IPS DF 6.9 (cell line): ENCODE measurements at regions not wholly inside any gene's neighbourhood (a gene's known extent, or its start where the extent isn't known, plus 50 kb on each side); places are given as distances from the start of the nearest gene placed in this dataset.

ENCODE experiments used
- DNase-seq: peaks from one replicate; pipeline ENCODE4 v3.0.0-alpha.2; 2013; ENCODE audit warnings: low read depth, low spot score
- H3K27ac ChIP-seq: one replicate; pipeline ENCODE4 v1.5.1; 2013; ENCODE audit warnings: low read length, control low read depth
- H3K27me3 ChIP-seq: 2 replicates; pipeline ENCODE4 v1.6.1; 2013; ENCODE audit warnings: mild to moderate bottlenecking, low read length; ENCODE audit not compliant: control insufficient read depth, insufficient read depth
- H3K36me3 ChIP-seq: 2 replicates; pipeline ENCODE4 v1.6.1; 2013; ENCODE audit warnings: low read length; ENCODE audit not compliant: control insufficient read depth, insufficient read depth
- H3K4me1 ChIP-seq: 2 replicates; pipeline ENCODE4 v1.6.1; 2013; ENCODE audit warnings: low read length; ENCODE audit not compliant: control insufficient read depth, insufficient read depth
- H3K4me3 ChIP-seq: 2 replicates; pipeline ENCODE4 v1.5.1; 2013; ENCODE audit warnings: mild to moderate bottlenecking, low read length
- H3K9me3 ChIP-seq: 2 replicates; pipeline ENCODE4 v1.6.1; 2013; ENCODE audit warnings: low read length, inconsistent platforms; ENCODE audit not compliant: control insufficient read depth, insufficient read depth
- WGBS: extraction: QIAGEN DNeasy Blood & Tissue Kit; methylation state at CpG from one replicate; pipeline ENCODE4 v1.1.7; 2013; ENCODE audit warnings: mixed read lengths, missing lambda C conversion rate; ENCODE audit not compliant: insufficient read length, insufficient coverage; 5-methylcytosine and 5-hydroxymethylcytosine counted together

DNA sequence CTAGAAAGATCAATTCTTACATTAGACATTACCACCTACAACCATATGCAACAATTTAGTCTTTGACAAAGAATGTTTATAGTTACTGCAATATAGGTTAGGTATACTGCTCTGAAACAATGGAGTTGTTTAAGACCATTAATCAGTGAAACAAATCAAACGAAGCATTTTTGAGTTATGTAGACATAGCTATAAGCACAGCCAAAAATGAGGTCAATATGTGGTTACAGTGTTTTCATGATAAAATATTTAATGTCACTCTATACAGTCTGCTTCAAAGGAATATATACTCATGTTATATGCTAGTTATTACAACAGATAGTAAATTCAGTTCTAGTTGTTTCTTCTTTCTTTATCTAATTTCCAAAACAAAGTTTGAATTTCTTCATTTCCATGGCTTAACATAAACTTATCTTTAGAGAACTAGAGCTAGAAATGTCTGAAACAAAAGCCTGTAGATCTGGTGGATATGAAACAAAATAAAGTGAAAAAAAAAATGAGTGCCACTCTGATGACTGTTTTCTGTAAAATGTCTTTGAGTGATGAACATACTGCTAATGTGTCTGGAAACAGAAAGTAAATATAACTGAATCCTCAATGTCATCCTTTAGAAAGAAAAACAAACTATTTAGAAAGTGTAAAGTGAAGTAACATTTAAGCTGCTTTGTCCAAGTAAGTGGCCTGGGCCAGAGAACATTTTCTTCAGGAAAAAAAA is 809.0 kb downstream of the FAT4 start:
- no peak overlapping the region for H3K27ac ChIP-seq
- WGBS = no CpG with 5 or more reads among the region's 1 CpG
- H3K27me3 ChIP-seq = no peaks in the 10 kb centered on the region
- no peaks in the 10 kb centered on the region for H3K36me3 ChIP-seq
- DNase-seq = no peak
- no peaks in the 10 kb centered on the region for H3K4me1 ChIP-seq
- no peaks in the 10 kb centered on the region for H3K9me3 ChIP-seq
- H3K4me3 ChIP-seq = no peak overlapping the region

DNA sequence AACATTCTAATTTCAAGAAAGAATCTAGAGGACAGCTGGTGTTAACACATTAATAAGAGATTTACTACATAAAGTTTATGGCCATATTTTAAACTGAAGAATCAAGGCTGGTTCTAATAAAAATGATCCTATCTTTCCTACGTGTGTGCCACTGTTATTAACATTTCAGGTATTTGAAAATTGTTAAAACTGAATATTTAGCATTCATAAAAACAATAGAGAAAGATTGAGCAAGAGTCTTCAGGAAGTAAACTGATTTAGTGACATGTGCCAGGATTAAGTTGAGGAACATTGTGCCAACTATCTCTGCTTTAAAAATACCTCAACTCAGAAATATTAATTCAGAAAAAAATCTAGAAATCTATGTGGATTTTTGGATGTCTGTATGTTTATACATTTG is 810.1 kb downstream of the FAT4 start:
- no peak for DNase-seq
- no peak overlapping the region for H3K4me3 ChIP-seq
- H3K9me3 ChIP-seq = no peaks in the 10 kb centered on the region
- no CpG with 5 or more reads among the region's 1 CpG for WGBS
- H3K4me1 ChIP-seq = no peaks in the 10 kb centered on the region
- H3K27me3 ChIP-seq = no peaks in the 10 kb centered on the region
- H3K36me3 ChIP-seq = no peaks in the 10 kb centered on the region
- H3K27ac ChIP-seq = no peak overlapping the region

DNA sequence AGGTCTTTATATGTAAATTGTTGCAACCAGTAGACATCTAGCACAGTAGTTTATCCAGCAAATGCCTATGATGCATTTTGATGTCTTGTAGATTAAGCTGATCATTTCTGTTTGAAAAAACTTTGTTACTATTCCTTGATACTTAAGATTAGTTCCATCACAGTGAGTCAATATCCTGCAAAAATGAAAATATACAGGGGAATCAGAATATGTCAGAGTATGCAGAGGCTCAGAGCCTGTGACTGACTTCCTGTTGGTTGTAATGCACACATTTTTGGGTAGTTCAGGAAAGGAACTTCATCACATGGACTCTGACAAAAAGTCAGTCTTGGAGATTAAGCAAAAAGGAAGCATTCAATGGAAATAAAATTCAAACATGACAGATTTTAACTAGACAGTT is 815.5 kb downstream of the FAT4 start:
- Histone ChIP-seq H3K36me3 (no peaks in the 10 kb centered on the region), H3K27me3 (no peaks in the 10 kb centered on the region), H3K27ac (no peak overlapping the region), H3K9me3 (no peaks in the 10 kb centered on the region), H3K4me3 (no peak overlapping the region), H3K4me1 (no peaks in the 10 kb centered on the region)
- DNase-seq = no peak

DNA sequence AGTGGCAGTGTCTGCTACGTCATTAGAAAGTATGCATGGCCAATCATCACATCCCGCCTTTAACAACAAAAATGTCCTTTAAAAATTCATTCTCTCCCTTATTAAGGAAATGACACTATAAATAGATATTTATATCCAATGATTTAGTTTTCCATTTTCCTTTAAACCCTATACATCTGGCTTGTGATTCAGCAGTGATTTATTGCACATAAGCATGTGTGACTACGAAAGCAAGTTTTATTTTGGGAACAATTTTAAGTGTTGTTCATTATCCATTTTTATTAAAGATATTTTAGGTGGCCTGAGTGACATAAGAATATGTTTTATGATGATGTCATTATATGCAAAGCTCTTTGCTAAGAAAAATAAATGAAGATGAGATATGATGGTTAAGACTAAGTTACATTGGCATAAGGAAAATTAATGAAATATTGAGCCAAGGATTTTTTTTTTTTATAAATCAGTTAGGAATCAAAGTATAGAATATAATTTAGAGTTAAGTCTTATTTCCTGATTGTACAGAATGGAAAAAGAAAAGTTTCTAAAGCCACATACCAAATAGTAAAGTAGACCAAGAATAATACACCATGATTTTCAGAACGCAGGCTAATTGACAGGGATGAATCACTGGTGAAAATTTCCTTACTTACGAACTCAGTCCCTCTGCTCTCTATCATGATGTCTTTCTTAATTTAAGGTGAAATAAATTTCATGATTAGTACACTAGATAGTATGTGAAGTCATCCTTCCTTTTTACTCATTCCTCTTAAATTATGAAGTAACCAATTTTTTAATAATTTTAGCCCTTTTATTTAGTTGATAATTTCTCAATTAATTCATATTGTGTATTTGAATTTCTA is 822.4 kb downstream of the FAT4 start:
- 100% methylated on average over 1 of the region's 5 CpGs for WGBS
- DNase-seq = no peak

DNA sequence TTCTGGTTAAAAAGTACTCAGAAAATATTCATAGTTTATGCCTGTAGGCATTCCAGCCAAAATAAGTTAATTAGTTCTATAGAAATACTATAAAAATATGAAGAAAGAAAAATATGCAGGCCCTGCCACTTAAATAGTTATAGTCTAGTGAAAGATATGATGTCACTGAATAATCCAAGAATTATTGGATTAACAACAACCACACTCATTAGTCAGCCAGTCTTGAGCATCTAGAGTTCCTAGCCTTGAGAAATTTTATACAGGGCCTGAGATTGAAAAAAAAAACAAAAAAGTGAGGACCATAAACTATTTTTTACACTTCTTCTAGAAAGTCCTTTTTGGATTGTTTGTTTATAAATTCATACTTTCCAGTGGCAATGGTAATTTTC is 823.0 kb downstream of the FAT4 start:
- Histone ChIP-seq H3K36me3 (no peaks in the 10 kb centered on the region), H3K9me3 (no peaks in the 10 kb centered on the region), H3K4me1 (no peaks in the 10 kb centered on the region), H3K27ac (no peak overlapping the region), H3K27me3 (no peaks in the 10 kb centered on the region), H3K4me3 (no peak overlapping the region)
- no peak for DNase-seq

More for the DNA sequence above, 822.4 kb downstream of the FAT4 start:
- H3K36me3 ChIP-seq = no peaks in the 10 kb centered on the region
- H3K27ac ChIP-seq = no peak overlapping the region
- no peaks in the 10 kb centered on the region for H3K4me1 ChIP-seq
- no peaks in the 10 kb centered on the region for H3K27me3 ChIP-seq
- H3K9me3 ChIP-seq = no peaks in the 10 kb centered on the region
- no peak overlapping the region for H3K4me3 ChIP-seq

DNA sequence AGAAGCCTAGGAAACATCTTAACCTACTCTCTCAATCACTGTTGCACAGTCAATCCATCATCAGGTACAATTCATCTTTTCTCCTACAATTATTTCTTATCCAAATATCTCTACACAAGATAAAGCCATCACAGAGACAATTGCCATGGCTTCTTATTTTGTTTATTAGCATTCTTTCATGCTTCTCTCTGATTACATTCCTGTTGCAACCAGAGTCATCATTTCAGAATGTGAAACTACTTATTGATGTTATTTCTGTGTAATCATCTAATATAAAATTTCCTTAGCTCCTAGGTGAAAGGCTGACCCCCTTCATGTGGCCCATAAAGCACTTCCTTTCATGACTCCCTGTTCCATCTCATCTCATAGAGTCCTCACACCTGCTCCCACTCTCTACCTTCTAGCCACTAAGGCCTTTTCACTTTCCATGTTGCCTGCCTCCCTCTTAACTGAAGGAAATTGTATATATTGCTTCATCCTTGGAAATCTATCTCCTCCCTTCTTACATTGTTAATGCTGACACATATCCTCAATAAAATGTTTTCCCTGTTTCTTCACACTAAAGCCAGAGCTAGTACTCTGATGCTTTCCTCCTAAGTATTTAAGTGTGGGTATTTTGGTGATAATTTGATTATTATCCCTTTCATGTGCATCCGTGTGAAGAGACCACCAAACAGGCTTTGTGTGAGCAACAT is 829.9 kb downstream of the FAT4 start:
- Histone ChIP-seq H3K36me3 (no peaks in the 10 kb centered on the region), H3K27me3 (no peaks in the 10 kb centered on the region), H3K27ac (no peak overlapping the region), H3K9me3 (no peaks in the 10 kb centered on the region), H3K4me3 (no peak overlapping the region), H3K4me1 (no peaks in the 10 kb centered on the region)
- WGBS = no CpG with 5 or more reads among the region's 1 CpG
- DNase-seq = no peak

DNA sequence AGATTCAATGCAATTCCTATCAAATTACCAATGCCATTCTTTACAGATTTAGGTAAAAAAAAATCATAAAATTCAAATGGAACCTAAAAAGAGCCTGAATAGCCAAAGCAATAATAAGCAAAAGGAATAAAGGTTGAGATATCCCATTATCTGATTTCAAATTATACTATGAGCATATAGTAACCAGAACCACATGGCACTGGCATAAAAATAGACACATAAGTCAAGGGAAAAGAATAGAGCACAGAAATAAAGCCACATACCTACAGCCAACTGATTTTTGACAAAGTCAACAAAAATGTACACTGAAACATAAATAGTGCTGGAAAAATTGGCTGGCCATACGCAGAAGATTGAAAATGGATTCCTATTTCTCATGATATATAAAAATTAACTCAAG is 853.7 kb downstream of the FAT4 start:
- no CpG with 5 or more reads among the region's 1 CpG for whole genome bisulfite sequencing
- Histone ChIP-seq H3K4me3 (no peak overlapping the region), H3K36me3 (no peaks in the 10 kb centered on the region), H3K9me3 (no peaks in the 10 kb centered on the region), H3K27me3 (no peaks in the 10 kb centered on the region), H3K4me1 (no peaks in the 10 kb centered on the region), H3K27ac (no peak overlapping the region)
- no peak for DNase-seq

DNA sequence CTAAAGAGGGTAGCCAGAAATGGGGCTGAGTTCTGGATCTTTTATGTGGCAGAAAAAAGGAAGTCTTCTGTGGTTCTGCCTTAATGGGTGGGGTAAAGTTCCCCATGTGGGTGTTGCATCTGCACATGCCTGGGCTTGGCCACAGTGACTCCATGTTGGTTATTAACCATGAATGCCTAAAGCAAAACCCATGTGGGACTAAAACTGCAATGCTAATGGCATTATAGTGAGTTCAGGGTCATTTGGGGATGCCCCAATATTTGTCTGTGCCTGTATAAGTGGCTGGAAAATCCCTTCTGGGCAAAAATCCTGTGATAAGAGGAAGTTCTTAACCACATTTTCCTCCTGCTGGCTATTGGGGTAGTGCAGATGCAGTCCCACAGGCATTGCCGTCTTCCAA is 857.4 kb downstream of the FAT4 start:
- no peak for DNase-seq
- Histone ChIP-seq H3K27ac (no peak overlapping the region), H3K4me1 (no peaks in the 10 kb centered on the region), H3K27me3 (no peaks in the 10 kb centered on the region), H3K4me3 (no peak overlapping the region), H3K9me3 (no peaks in the 10 kb centered on the region), H3K36me3 (no peaks in the 10 kb centered on the region)
- no CpG with 5 or more reads among the region's 1 CpG for WGBS

DNA sequence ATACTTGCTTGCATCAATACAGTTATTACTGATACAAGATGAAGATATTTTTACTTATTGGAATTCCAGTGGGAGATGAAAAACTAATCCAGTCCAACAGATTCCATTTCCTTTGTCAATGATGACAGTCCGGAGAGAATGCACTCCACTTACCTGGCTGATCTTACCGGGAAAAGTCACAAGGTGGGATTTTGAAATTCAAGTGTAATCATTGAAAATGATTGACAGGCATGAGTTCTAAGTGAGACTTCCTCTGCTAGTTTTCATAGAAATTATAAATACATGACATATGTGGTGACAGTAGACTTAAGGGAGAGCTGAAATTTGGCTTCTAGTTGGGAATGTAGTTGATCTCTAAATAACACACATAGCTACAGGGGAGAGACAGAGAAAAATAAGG is 859.9 kb downstream of the FAT4 start:
- no peaks in the 10 kb centered on the region for H3K36me3 ChIP-seq
- H3K4me3 ChIP-seq = no peak overlapping the region
- H3K27ac ChIP-seq = no peak overlapping the region
- H3K9me3 ChIP-seq = no peaks in the 10 kb centered on the region
- no peak for DNase-seq
- no peaks in the 10 kb centered on the region for H3K27me3 ChIP-seq
- H3K4me1 ChIP-seq = no peaks in the 10 kb centered on the region
- no CpG with 5 or more reads among the region's 2 CpGs for WGBS

DNA sequence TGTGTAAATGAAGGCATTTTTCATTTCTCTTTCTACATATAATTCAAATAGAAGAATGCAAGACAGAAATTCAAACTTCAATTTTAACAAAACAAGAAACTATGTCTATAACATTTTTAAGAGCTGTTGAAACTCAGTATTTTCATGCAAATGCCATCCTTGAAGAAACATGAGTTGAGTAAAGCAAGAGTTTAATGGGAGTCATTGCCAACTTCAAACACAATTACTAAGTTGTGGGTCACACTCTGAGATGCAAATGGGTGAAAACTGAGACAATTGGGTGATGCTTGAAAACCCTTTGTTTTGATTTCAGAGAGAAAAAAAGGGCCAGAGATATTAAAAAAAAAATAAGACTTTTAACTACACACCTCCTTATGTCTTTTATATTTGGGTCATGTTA is 865.9 kb downstream of the FAT4 start:
- H3K4me1 ChIP-seq = no peaks in the 10 kb centered on the region
- DNase-seq = no peak
- no peak overlapping the region for H3K4me3 ChIP-seq

More for the DNA sequence above, 865.9 kb downstream of the FAT4 start:
- H3K27ac ChIP-seq = no peak overlapping the region
- no peaks in the 10 kb centered on the region for H3K27me3 ChIP-seq
- H3K36me3 ChIP-seq = no peaks in the 10 kb centered on the region
- H3K9me3 ChIP-seq = no peaks in the 10 kb centered on the region
